ENCODE measurements at regions not wholly inside any gene's neighbourhood (a gene's known extent, or its start where the extent isn't known, plus 50 kb on each side); places are given as distances from the start of the nearest gene placed in this dataset.

GRCh38 chr2:129229830-129230441, 749.5 kb upstream of the RAB6C start:
- Histone ChIP-seq H3K36me3 (replicated peaks in 1 of 2; ENCODE audit: insufficient read depth in 1 of 2, low read depth in 2 of 2) (no peaks in the 10 kb centered on the region), H3K27ac (no peak overlapping the region), H3K9me3 (no peaks in the 10 kb centered on the region), H3K4me3 (no peak overlapping the region), H3K27me3 (no peaks in the 10 kb centered on the region), H3K4me1 (no peaks in the 10 kb centered on the region)
- intact Hi-C loops (cut with DNase I), result no loop called here
- WGBS, 2 donors, result 80 to 87% methylated on average over 5 to 7 of the region's 7 CpGs
- ATAC-seq, result no peak
- no peak for DNase-seq
- TF ChIP-seq POLR2A (IDR thresholded peaks at IDR 0.05), result no peak
- no peak for TF ChIP-seq CTCF (IDR thresholded peaks at IDR 0.05)

- Histone ChIP-seq H3K4me3 (no peak overlapping the region), H3K27ac (no peak overlapping the region), H3K36me3 (replicated peaks in 1 of 2; ENCODE audit: insufficient read depth in 1 of 2, low read depth in 2 of 2) (no peaks in the 10 kb centered on the region), H3K27me3 (no peaks in the 10 kb centered on the region), H3K4me1 (no peaks in the 10 kb centered on the region), H3K9me3 (no peaks in the 10 kb centered on the region)
- 79 to 80% methylated on average over 7 of the region's 7 CpGs for WGBS, 2 donors
- no peak for DNase-seq
- no peak for ATAC-seq
- intact Hi-C loops (cut with DNase I), result no loop called here
- no peak for TF ChIP-seq CTCF (IDR thresholded peaks at IDR 0.05)
- TF ChIP-seq POLR2A (IDR thresholded peaks at IDR 0.05), result no peak
These were observed 747.5 kb upstream of the RAB6C start for GRCh38 chr2:129231924-129232323.

- ATAC-seq (no peak), DNase-seq (no peak)
- H3K27ac ChIP-seq, result no peak overlapping the region
- H3K9me3 ChIP-seq, result no peaks in the 10 kb centered on the region
- WGBS, 2 donors, result 77 to 84% methylated on average over 8 to 9 of the region's 9 CpGs
- H3K4me3 ChIP-seq, result no peak overlapping the region
- no peaks in the 10 kb centered on the region for H3K4me1 ChIP-seq
- intact Hi-C loops (cut with DNase I), result no loop called here
- H3K36me3 ChIP-seq (replicated peaks in 1 of 2; ENCODE audit: insufficient read depth in 1 of 2, low read depth in 2 of 2), result no peaks in the 10 kb centered on the region
- H3K27me3 ChIP-seq, result no peaks in the 10 kb centered on the region
- TF ChIP-seq CTCF (IDR thresholded peaks at IDR 0.05) (no peak), POLR2A (IDR thresholded peaks at IDR 0.05) (no peak)
These were observed 746.3 kb upstream of the RAB6C start for GRCh38 chr2:129233166-129233565.

- no peak overlapping the region for H3K4me3 ChIP-seq
- intact Hi-C loops (cut with DNase I), result no loop called here
- no peaks in the 10 kb centered on the region for H3K36me3 ChIP-seq (replicated peaks in 1 of 2; ENCODE audit: insufficient read depth in 1 of 2, low read depth in 2 of 2)
- no peaks in the 10 kb centered on the region for H3K27me3 ChIP-seq
- TF ChIP-seq POLR2A (IDR thresholded peaks at IDR 0.05), result no peak
- peak in 4 of 7 experiments; percentile 31 to 51 (median 32) for TF ChIP-seq CTCF (IDR thresholded peaks at IDR 0.05)
- H3K9me3 ChIP-seq, result no peaks in the 10 kb centered on the region
- H3K4me1 ChIP-seq, result no peaks in the 10 kb centered on the region
- 47 to 65% methylated on average over 6 of the region's 6 CpGs for WGBS, 2 donors
- peak in 3 of 4 donors; percentile 29 to 54 (median 43) for DNase-seq
- peak; percentile 68 for ATAC-seq
- H3K27ac ChIP-seq, result no peak overlapping the region
These were observed 745.6 kb upstream of the RAB6C start for GRCh38 chr2:129233751-129234406.

GRCh38 chr2:129236601-129237000, 742.9 kb upstream of the RAB6C start:
- no peaks in the 10 kb centered on the region for H3K9me3 ChIP-seq
- no peaks in the 10 kb centered on the region for H3K27me3 ChIP-seq
- ATAC-seq, result no peak
- H3K36me3 ChIP-seq (replicated peaks in 1 of 2; ENCODE audit: insufficient read depth in 1 of 2, low read depth in 2 of 2), result no peaks in the 10 kb centered on the region
- no peak for TF ChIP-seq CTCF (IDR thresholded peaks at IDR 0.05)
- no peak for TF ChIP-seq POLR2A (IDR thresholded peaks at IDR 0.05)
- H3K27ac ChIP-seq, result no peak overlapping the region
- intact Hi-C loops (cut with DNase I), result no loop called here
- H3K4me3 ChIP-seq, result no peak overlapping the region
- no peaks in the 10 kb centered on the region for H3K4me1 ChIP-seq
- DNase-seq, result no peak
